ENCODE measurements at regions not wholly inside any gene's neighbourhood (a gene's known extent, or its start where the extent isn't known, plus 50 kb on each side); places are given as distances from the start of the nearest gene placed in this dataset.

DNA sequence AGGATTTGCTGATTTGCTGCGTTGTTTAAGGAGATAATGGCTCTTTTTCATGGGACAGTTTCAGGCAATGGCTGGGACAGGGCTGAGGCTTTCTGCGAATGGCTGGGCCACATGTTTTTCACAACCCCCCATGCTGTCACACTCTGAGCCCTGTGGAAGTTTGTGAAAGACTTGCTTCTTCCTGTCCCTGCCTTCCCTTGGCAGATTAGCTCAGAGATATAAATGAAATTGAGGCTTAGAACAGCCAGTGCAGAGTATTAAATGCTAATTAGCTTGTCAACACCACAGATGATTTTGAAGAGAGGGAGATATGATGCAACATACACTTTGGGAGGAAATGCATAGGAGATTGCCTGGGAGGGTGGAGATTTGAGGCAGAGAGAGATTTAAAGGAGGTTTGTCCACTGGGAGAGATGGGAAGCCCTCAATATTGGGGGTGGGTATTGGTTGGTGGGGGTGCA is 232.0 kb downstream of the SH2D4B start:
- ChIA-PET CTCF (interaction anchor here (0.7 to 1.4 kb wide), 3 partner anchors 12 to 387 kb away, joined by 3 to 4 read pairs (median 3); no protein-coding TSS in a partner anchor), POLR2A (no interaction called here)
- no peaks in the 10 kb centered on the region for H3K36me3 ChIP-seq (replicated peaks in 1 of 2; ENCODE audit: control insufficient read depth in 1 of 2, insufficient read depth in 2 of 2, low read length in 1 of 2)
- H3K27ac ChIP-seq (ENCODE audit: low read depth in 2 of 2, low read length in 1 of 2), result no peak overlapping the region
- no peak overlapping the region for H3K4me2 ChIP-seq
- H3K79me2 ChIP-seq (ENCODE audit: insufficient read depth), result no peaks in the 10 kb centered on the region
- TF ChIP-seq FOSL2 (IDR thresholded peaks at IDR 0.05; ENCODE audit: borderline replicate concordance, low read depth) (no peak), YY1 (IDR thresholded peaks at IDR 0.05; ENCODE audit: low read depth) (no peak)
- no peaks in the 10 kb centered on the region for H3K4me1 ChIP-seq (ENCODE audit: control insufficient read depth in 1 of 2, insufficient read depth in 2 of 2, low read depth in 1 of 2, low read length in 1 of 2)
- DNase-seq, result no peak
- no peaks in the 10 kb centered on the region for H3K27me3 ChIP-seq (ENCODE audit: insufficient read depth)
- WGBS (ENCODE audit: low lambda C conversion rate), result 20% methylated on average over 2 of the region's 2 CpGs
- H3K9me3 ChIP-seq, result no peaks in the 10 kb centered on the region; the same call in 1 of the 2 replicates
- H3K9ac ChIP-seq, result no peak overlapping the region
- no peaks in the 10 kb centered on the region for H4K20me1 ChIP-seq (ENCODE audit: insufficient read depth)
- no peak overlapping the region for H2AFZ ChIP-seq (ENCODE audit: low read depth)
- no peaks in the 10 kb centered on the region for H3F3A ChIP-seq (replicated peaks; ENCODE audit: insufficient read depth)
- no peak overlapping the region for H3K4me3 ChIP-seq (ENCODE audit: low read depth in 2 of 2, low read length in 1 of 2)
- H3K9me2 ChIP-seq, result no peaks in the 10 kb centered on the region

DNA sequence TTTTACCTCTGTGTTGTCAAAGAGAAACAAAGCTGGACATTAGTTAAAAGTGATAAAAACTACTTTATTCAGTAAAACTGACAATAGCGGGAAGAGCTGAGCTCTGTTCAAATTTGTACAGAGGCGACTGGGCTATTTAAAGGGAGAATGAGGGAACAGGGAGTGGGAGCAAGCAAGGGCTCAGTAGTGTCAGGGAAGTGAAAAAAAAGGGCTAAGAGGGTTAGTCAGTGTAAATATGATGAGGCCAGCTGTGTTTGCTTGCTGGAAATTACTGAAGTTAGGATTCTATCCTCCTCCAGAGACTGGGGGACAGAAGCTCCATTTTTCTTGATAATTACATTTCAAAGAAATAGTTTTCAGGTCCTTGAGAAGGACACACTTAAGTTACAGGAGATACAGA is 232.5 kb downstream of the SH2D4B start:
- H3K27ac ChIP-seq (ENCODE audit: low read depth in 2 of 2, low read length in 1 of 2), result no peak overlapping the region
- no peaks in the 10 kb centered on the region; the same call in 1 of the 2 replicates for H3K9me3 ChIP-seq
- DNase-seq, result no peak
- no peaks in the 10 kb centered on the region for H3K36me3 ChIP-seq (replicated peaks in 1 of 2; ENCODE audit: control insufficient read depth in 1 of 2, insufficient read depth in 2 of 2, low read length in 1 of 2)
- no peak overlapping the region for H3K4me3 ChIP-seq (ENCODE audit: low read depth in 2 of 2, low read length in 1 of 2)
- ChIA-PET CTCF (interaction anchor here (0.7 kb wide), 1 partner anchor 388 kb away, joined by 3 read pairs; no protein-coding TSS in a partner anchor), POLR2A (no interaction called here)
- no peaks in the 10 kb centered on the region for H3K79me2 ChIP-seq (ENCODE audit: insufficient read depth)
- H3K9ac ChIP-seq, result no peak overlapping the region
- H3K4me2 ChIP-seq, result no peak overlapping the region
- no peaks in the 10 kb centered on the region for H3K4me1 ChIP-seq (ENCODE audit: control insufficient read depth in 1 of 2, insufficient read depth in 2 of 2, low read depth in 1 of 2, low read length in 1 of 2)
- H3K27me3 ChIP-seq (ENCODE audit: insufficient read depth), result no peaks in the 10 kb centered on the region
- WGBS (ENCODE audit: low lambda C conversion rate), result 21% methylated on average over 2 of the region's 2 CpGs
- no peaks in the 10 kb centered on the region for H3F3A ChIP-seq (replicated peaks; ENCODE audit: insufficient read depth)
- no peaks in the 10 kb centered on the region for H3K9me2 ChIP-seq
- TF ChIP-seq EZH2phosphoT487 (IDR thresholded peaks at IDR 0.05; ENCODE audit: borderline replicate concordance, low read depth), result no peak
- no peak for TF ChIP-seq YY1 (IDR thresholded peaks at IDR 0.05; ENCODE audit: low read depth)
- TF ChIP-seq RCOR1 (IDR thresholded peaks at IDR 0.05; ENCODE audit: low read length), result no peak
- TF ChIP-seq GATA2 (CRISPR knock-in tag; IDR thresholded peaks at IDR 0.05), result no peak
- TF ChIP-seq, protein P1, sequence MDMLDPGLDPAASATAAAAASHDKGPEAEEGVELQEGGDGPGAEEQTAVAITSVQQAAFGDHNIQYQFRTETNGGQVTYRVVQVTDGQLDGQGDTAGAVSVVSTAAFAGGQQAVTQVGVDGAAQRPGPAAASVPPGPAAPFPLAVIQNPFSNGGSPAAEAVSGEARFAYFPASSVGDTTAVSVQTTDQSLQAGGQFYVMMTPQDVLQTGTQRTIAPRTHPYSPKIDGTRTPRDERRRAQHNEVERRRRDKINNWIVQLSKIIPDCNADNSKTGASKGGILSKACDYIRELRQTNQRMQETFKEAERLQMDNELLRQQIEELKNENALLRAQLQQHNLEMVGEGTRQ (IDR thresholded peaks at IDR 0.05; ENCODE audit: borderline replicate concordance, low read depth, low read length), result no peak
- no peak for TF ChIP-seq FOXM1 (IDR thresholded peaks at IDR 0.05; ENCODE audit: low read depth)
- TF ChIP-seq TAF1 (IDR thresholded peaks at IDR 0.05; ENCODE audit: borderline replicate concordance, low read depth, low read length), result no peak
- TF ChIP-seq POLR2AphosphoS5 (IDR thresholded peaks at IDR 0.05; ENCODE audit: low read depth, low read length), result no peak
- TF ChIP-seq, protein P2, sequence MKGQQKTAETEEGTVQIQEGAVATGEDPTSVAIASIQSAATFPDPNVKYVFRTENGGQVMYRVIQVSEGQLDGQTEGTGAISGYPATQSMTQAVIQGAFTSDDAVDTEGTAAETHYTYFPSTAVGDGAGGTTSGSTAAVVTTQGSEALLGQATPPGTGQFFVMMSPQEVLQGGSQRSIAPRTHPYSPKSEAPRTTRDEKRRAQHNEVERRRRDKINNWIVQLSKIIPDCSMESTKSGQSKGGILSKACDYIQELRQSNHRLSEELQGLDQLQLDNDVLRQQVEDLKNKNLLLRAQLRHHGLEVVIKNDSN (IDR thresholded peaks at IDR 0.05; ENCODE audit: borderline replicate concordance, low read depth), result no peak
- TF ChIP-seq, protein P3, sequence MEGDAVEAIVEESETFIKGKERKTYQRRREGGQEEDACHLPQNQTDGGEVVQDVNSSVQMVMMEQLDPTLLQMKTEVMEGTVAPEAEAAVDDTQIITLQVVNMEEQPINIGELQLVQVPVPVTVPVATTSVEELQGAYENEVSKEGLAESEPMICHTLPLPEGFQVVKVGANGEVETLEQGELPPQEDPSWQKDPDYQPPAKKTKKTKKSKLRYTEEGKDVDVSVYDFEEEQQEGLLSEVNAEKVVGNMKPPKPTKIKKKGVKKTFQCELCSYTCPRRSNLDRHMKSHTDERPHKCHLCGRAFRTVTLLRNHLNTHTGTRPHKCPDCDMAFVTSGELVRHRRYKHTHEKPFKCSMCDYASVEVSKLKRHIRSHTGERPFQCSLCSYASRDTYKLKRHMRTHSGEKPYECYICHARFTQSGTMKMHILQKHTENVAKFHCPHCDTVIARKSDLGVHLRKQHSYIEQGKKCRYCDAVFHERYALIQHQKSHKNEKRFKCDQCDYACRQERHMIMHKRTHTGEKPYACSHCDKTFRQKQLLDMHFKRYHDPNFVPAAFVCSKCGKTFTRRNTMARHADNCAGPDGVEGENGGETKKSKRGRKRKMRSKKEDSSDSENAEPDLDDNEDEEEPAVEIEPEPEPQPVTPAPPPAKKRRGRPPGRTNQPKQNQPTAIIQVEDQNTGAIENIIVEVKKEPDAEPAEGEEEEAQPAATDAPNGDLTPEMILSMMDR (IDR thresholded peaks at IDR 0.05), result no peak
- no peak for TF ChIP-seq GABPA (IDR thresholded peaks at IDR 0.05; ENCODE audit: low read depth)
- no peak for TF ChIP-seq MXI1 (IDR thresholded peaks at IDR 0.05; ENCODE audit: low read depth, low read length)
- TF ChIP-seq, protein P4, sequence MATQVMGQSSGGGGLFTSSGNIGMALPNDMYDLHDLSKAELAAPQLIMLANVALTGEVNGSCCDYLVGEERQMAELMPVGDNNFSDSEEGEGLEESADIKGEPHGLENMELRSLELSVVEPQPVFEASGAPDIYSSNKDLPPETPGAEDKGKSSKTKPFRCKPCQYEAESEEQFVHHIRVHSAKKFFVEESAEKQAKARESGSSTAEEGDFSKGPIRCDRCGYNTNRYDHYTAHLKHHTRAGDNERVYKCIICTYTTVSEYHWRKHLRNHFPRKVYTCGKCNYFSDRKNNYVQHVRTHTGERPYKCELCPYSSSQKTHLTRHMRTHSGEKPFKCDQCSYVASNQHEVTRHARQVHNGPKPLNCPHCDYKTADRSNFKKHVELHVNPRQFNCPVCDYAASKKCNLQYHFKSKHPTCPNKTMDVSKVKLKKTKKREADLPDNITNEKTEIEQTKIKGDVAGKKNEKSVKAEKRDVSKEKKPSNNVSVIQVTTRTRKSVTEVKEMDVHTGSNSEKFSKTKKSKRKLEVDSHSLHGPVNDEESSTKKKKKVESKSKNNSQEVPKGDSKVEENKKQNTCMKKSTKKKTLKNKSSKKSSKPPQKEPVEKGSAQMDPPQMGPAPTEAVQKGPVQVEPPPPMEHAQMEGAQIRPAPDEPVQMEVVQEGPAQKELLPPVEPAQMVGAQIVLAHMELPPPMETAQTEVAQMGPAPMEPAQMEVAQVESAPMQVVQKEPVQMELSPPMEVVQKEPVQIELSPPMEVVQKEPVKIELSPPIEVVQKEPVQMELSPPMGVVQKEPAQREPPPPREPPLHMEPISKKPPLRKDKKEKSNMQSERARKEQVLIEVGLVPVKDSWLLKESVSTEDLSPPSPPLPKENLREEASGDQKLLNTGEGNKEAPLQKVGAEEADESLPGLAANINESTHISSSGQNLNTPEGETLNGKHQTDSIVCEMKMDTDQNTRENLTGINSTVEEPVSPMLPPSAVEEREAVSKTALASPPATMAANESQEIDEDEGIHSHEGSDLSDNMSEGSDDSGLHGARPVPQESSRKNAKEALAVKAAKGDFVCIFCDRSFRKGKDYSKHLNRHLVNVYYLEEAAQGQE (IDR thresholded peaks at IDR 0.05; ENCODE audit: low read depth, low read length), result no peak
- H2AFZ ChIP-seq (ENCODE audit: low read depth), result no peak overlapping the region
- H4K20me1 ChIP-seq (ENCODE audit: insufficient read depth), result no peaks in the 10 kb centered on the region
